ENCODE measurements at regions not wholly inside any gene's neighbourhood (a gene's known extent, or its start where the extent isn't known, plus 50 kb on each side); places are given as distances from the start of the nearest gene placed in this dataset.
A peak's percentile ranks its signal among the peaks of the same experiment; 100 is the strongest.

DNA sequence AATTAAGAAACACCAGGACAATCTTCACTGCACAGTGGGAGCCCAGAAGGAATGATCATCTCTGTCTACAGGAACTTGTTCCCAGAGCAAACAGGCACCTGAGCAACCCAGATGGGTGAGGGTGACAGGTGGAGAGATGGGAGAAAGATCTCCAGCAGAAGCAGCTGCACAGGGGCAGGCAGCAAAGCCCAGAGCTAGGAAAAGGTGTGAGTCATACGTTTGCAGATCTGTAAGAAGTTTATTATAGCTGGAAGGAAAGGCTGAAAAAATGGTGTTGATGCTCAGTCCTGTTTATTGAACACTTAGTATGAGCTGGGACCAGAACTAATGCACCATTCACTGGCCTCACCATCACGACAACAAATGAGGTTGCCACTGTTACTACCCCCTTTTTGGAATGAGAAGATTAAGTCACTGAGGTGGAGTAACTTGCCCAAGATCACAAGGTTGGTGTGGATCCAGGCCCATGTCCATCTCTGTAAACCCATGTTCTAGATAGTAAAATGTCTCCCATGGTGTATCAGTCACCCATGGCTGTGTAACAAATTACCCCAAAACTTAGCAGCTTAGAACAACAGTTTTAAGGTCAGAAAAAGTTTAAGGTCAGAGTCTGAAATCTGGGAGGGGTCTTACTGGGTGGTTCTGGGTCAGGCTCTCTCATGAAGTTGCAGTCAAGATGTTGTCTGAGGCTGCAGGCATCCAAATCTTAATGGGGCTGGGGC is 506.9 kb downstream of the RPS24 start:
- no peaks in the 10 kb centered on the region for H3K27me3 ChIP-seq (ENCODE audit: control insufficient read depth in 1 of 2, insufficient read depth in 2 of 2, low read length in 2 of 2)

DNA sequence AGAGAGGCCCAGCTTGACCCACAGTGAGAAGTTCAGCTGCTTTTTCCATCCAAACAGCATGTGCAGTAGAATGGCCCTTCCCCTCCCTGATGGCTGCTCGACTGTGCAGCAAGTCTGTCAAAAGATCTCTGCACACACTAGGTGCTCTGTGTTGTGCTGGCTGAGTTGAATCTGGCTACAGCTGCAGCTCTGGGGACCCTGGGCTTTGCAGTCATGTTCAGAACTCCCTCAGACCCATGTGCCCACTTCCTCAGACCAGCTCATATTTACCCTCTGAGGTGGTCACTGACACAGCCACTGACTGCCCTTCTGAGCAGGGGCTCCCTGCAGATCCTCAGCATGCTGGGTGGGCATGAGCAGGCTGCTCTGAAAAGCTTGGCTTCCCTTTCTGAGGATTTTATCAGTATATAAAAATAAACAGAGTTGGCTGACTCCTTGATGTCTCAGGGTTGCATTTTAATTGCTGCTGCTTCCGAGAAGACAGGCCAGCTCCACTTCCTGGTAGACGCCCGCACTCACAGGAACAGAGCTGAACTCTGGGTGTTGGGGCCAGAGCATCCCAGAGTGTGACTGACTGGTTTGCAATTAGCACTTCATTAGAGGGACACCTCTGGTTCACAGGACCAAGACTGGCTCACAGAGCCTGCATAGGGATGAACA is 507.9 kb downstream of the RPS24 start:
- Histone ChIP-seq H3K9ac (ENCODE audit: low read depth in 1 of 2, low read length in 2 of 2) (no peak overlapping the region), H3K9me3 (ENCODE audit: control insufficient read depth in 1 of 2, low read length in 2 of 2) (no peaks in the 10 kb centered on the region), H3K27me3 (ENCODE audit: control insufficient read depth in 1 of 2, insufficient read depth in 2 of 2, low read length in 2 of 2) (no peaks in the 10 kb centered on the region), H3K36me3 (ENCODE audit: control insufficient read depth in 1 of 2, insufficient read depth in 2 of 2, low read length in 2 of 2) (no peaks in the 10 kb centered on the region), H3K4me3 (ENCODE audit: low read depth in 1 of 2, low read length in 2 of 2) (no peak overlapping the region), H3K4me1 (ENCODE audit: control insufficient read depth in 1 of 2, insufficient read depth in 2 of 2, low read length in 2 of 2) (peaks cover 15 to 20% of the 10 kb centered on the region in 2 donors), H3K27ac (ENCODE audit: low read depth, low read length) (no peak overlapping the region)

More for the DNA sequence above, 506.9 kb downstream of the RPS24 start:
- Histone ChIP-seq H3K4me3 (ENCODE audit: low read depth in 1 of 2, low read length in 2 of 2) (no peak overlapping the region), H3K36me3 (ENCODE audit: control insufficient read depth in 1 of 2, insufficient read depth in 2 of 2, low read length in 2 of 2) (no peaks in the 10 kb centered on the region), H3K9ac (ENCODE audit: low read depth in 1 of 2, low read length in 2 of 2) (no peak overlapping the region), H3K27ac (ENCODE audit: low read depth, low read length) (no peak overlapping the region), H3K9me3 (ENCODE audit: control insufficient read depth in 1 of 2, low read length in 2 of 2) (no peaks in the 10 kb centered on the region), H3K4me1 (ENCODE audit: control insufficient read depth in 1 of 2, insufficient read depth in 2 of 2, low read length in 2 of 2) (peaks cover 15 to 20% of the 10 kb centered on the region in 2 donors)

DNA sequence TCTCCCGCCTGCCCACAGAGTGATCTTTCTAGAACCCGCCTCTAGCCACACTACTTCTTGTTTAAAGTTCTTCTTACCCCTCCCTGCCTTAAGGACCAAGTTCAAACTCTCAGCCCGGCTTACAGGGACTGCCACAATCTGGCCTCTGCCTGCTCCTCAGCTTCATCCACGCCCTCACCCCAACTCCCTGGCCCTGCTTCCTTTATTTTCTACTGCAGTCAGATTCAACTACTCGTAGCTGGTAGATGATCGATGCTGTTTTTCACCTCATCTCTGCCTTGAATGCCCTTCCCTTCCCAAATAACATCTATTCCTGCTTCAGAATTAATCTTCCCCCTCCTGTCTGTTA is 508.5 kb downstream of the RPS24 start:
- no peaks in the 10 kb centered on the region for H3K27me3 ChIP-seq (ENCODE audit: control insufficient read depth in 1 of 2, insufficient read depth in 2 of 2, low read length in 2 of 2)
- H3K27ac ChIP-seq (ENCODE audit: low read depth, low read length): no peak overlapping the region
- no peak overlapping the region for H3K4me3 ChIP-seq (ENCODE audit: low read depth in 1 of 2, low read length in 2 of 2)
- no peaks in the 10 kb centered on the region for H3K36me3 ChIP-seq (ENCODE audit: control insufficient read depth in 1 of 2, insufficient read depth in 2 of 2, low read length in 2 of 2)
- H3K9me3 ChIP-seq (ENCODE audit: control insufficient read depth in 1 of 2, low read length in 2 of 2): no peaks in the 10 kb centered on the region
- H3K9ac ChIP-seq (ENCODE audit: low read depth in 1 of 2, low read length in 2 of 2): no peak overlapping the region
- peaks cover 15 to 20% of the 10 kb centered on the region in 2 donors for H3K4me1 ChIP-seq (ENCODE audit: control insufficient read depth in 1 of 2, insufficient read depth in 2 of 2, low read length in 2 of 2)

DNA sequence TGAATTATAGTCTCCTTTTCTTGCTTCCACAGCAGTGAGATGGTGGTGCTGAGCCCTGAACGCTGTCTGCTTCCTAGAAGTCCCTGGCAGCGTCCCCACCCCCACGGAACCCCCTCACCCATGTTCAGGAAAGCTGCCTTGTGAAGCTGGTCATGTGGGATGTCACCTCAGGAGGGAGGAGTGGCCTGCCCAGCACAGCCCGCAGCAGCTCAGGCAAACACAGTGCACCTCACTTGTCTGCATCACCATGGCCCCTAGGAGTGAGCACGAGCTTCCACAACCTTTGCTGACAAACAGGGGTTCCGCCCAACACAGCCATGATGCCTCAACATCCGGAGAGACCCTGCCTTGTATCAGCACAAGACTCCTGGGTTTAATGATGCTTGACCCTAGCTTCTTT is 508.9 kb downstream of the RPS24 start:
- Histone ChIP-seq H3K27ac (ENCODE audit: low read depth, low read length) (no peak overlapping the region), H3K9ac (ENCODE audit: low read depth in 1 of 2, low read length in 2 of 2) (no peak overlapping the region), H3K9me3 (ENCODE audit: control insufficient read depth in 1 of 2, low read length in 2 of 2) (no peaks in the 10 kb centered on the region), H3K36me3 (ENCODE audit: control insufficient read depth in 1 of 2, insufficient read depth in 2 of 2, low read length in 2 of 2) (no peaks in the 10 kb centered on the region), H3K4me3 (ENCODE audit: low read depth in 1 of 2, low read length in 2 of 2) (no peak overlapping the region), H3K27me3 (ENCODE audit: control insufficient read depth in 1 of 2, insufficient read depth in 2 of 2, low read length in 2 of 2) (no peaks in the 10 kb centered on the region), H3K4me1 (ENCODE audit: control insufficient read depth in 1 of 2, insufficient read depth in 2 of 2, low read length in 2 of 2) (peaks cover 15 to 20% of the 10 kb centered on the region in 2 donors)

DNA sequence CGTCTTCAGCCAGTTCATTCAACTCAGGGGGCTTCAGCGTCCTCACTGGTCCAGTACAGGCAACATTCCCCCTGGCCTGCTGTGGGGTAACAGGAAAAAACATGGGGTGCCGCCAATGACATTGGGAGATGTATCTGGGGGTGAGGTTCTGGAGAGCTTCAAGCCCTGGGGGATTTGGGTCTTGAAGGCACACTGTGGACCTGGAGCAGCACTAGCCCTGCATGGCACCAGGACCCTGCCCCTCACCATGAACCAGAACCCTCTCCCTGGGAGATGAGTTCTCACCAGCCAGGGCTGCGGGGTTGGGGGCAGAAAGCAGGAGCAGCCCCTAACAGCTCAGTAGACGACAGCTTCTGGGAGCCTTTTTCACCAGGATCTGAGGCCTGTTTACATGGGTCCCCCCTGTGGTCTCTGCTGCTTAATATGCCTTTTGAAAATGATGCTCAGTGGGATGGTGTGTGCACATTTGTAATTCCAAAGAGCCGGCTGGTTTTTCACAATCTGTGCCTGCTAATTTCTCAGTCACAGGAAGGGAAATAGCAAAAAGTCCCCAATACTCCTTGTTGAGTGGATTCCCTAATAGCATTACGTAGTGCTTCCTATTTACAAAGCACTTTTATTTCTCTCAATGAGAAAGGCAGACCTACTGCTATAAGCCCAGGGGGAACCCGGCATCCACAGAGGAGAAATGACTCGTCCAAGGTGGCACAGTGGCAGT is 509.5 kb downstream of the RPS24 start:
- H3K27me3 ChIP-seq (ENCODE audit: control insufficient read depth in 1 of 2, insufficient read depth in 2 of 2, low read length in 2 of 2): no peaks in the 10 kb centered on the region
- H3K9ac ChIP-seq (ENCODE audit: low read depth in 1 of 2, low read length in 2 of 2): no peak overlapping the region
- H3K9me3 ChIP-seq (ENCODE audit: control insufficient read depth in 1 of 2, low read length in 2 of 2): no peaks in the 10 kb centered on the region
- no peak overlapping the region for H3K4me3 ChIP-seq (ENCODE audit: low read depth in 1 of 2, low read length in 2 of 2)
- peaks cover 15 to 20% of the 10 kb centered on the region in 2 donors for H3K4me1 ChIP-seq (ENCODE audit: control insufficient read depth in 1 of 2, insufficient read depth in 2 of 2, low read length in 2 of 2)
- no peaks in the 10 kb centered on the region for H3K36me3 ChIP-seq (ENCODE audit: control insufficient read depth in 1 of 2, insufficient read depth in 2 of 2, low read length in 2 of 2)
- H3K27ac ChIP-seq (ENCODE audit: low read depth, low read length): peak overlapping the region; percentile 45

DNA sequence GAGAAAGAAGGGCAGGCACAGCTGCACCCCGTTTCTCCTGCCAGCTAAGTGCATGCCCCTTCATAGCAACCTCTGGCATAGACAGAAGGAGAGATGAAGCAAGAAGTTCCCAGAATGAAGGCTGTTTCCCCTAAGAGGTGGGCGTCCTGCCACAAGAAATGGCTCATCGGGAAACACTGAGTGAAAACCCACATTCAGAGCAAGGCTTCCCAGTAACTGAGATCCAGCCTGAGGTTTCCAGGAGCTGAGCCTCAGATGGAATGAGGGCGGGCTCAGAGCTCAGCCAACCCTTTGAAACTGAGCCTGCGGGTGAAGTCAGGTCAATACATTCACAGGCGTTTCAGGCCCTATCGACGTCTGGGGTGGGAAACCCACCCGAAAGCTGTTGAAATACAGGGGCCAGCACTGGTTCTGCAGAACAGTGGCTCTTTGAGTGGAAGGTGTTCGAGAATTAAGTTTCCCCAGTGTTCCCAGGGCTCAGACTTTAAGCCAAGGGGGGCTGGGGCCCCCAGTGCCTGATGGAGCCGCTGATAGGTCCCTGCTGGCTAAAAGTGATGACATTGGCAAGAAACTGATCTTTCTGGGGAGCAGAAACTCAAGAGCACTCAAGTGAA is 510.2 kb downstream of the RPS24 start:
- Histone ChIP-seq H3K9me3 (ENCODE audit: control insufficient read depth in 1 of 2, low read length in 2 of 2) (no peaks in the 10 kb centered on the region), H3K36me3 (ENCODE audit: control insufficient read depth in 1 of 2, insufficient read depth in 2 of 2, low read length in 2 of 2) (no peaks in the 10 kb centered on the region), H3K9ac (ENCODE audit: low read depth in 1 of 2, low read length in 2 of 2) (no peak overlapping the region), H3K4me3 (ENCODE audit: low read depth in 1 of 2, low read length in 2 of 2) (no peak overlapping the region), H3K27me3 (ENCODE audit: control insufficient read depth in 1 of 2, insufficient read depth in 2 of 2, low read length in 2 of 2) (no peaks in the 10 kb centered on the region), H3K4me1 (ENCODE audit: control insufficient read depth in 1 of 2, insufficient read depth in 2 of 2, low read length in 2 of 2) (peaks cover 15 to 20% of the 10 kb centered on the region in 2 donors), H3K27ac (ENCODE audit: low read depth, low read length) (peak overlapping the region; percentile 45)

DNA sequence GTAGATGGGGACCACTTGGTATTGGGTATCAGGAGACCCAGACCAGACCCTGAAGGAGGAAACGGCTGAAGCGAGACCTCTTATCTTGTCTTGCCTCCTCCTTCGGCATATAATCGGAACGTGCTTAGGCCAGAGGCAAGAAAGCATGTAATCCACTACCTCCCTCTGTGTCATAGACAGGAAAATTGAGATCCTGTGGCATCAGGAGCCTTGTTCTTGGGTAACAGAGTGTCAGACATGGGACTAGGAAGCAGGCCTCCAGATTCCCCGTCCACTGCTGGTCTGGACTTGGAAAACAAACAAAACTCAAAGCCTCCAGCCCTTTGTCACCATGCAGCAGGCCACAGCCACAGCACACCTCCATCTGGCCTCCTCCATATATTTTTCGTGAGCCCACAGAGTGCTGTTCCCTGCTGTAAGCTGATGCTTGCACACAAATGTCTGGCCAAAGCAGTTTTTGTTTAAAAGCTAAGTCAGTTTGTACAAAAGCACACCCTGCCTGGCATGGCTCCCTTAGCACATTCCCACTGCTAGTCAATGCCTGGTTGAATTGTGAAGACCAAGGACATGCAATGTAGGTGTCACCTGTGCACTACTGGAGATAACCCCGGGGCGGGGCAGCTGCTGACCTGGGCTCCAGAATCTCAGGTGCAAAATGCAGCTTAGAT is 510.9 kb downstream of the RPS24 start:
- H3K27me3 ChIP-seq (ENCODE audit: control insufficient read depth in 1 of 2, insufficient read depth in 2 of 2, low read length in 2 of 2): no peaks in the 10 kb centered on the region
- no peak overlapping the region for H3K4me3 ChIP-seq (ENCODE audit: low read depth in 1 of 2, low read length in 2 of 2)
- H3K27ac ChIP-seq (ENCODE audit: low read depth, low read length): no peak overlapping the region
- peaks cover 15 to 20% of the 10 kb centered on the region in 2 donors for H3K4me1 ChIP-seq (ENCODE audit: control insufficient read depth in 1 of 2, insufficient read depth in 2 of 2, low read length in 2 of 2)
- no peaks in the 10 kb centered on the region for H3K36me3 ChIP-seq (ENCODE audit: control insufficient read depth in 1 of 2, insufficient read depth in 2 of 2, low read length in 2 of 2)
- H3K9me3 ChIP-seq (ENCODE audit: control insufficient read depth in 1 of 2, low read length in 2 of 2): no peaks in the 10 kb centered on the region
- no peak overlapping the region for H3K9ac ChIP-seq (ENCODE audit: low read depth in 1 of 2, low read length in 2 of 2)

DNA sequence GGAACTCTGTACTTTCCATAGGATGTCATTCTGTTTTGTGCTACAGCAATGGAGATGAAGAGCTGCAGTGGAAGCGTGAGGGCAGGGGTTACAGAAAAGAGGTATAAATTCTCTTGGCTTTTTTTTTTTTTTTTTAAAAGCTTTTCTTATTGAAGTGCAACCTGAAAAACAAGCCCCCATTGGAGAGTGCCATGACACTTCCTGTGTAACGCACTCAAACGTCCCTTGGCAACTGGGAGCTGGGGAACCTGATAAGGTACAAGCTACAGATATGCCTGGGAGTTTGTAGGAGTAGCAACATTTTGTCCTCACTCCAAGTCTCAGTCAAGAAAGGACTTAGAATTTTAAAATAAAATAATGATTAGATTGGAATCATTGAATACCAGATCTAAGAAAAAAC is 512.1 kb downstream of the RPS24 start:
- no peak overlapping the region for H3K4me3 ChIP-seq (ENCODE audit: low read depth in 1 of 2, low read length in 2 of 2)
- no peak overlapping the region for H3K9ac ChIP-seq (ENCODE audit: low read depth in 1 of 2, low read length in 2 of 2)
- H3K4me1 ChIP-seq (ENCODE audit: control insufficient read depth in 1 of 2, insufficient read depth in 2 of 2, low read length in 2 of 2): peaks cover 20 to 22% of the 10 kb centered on the region in 2 donors
- H3K9me3 ChIP-seq (ENCODE audit: control insufficient read depth in 1 of 2, low read length in 2 of 2): no peaks in the 10 kb centered on the region
- H3K36me3 ChIP-seq (ENCODE audit: control insufficient read depth in 1 of 2, insufficient read depth in 2 of 2, low read length in 2 of 2): no peaks in the 10 kb centered on the region
- H3K27ac ChIP-seq (ENCODE audit: low read depth, low read length): no peak overlapping the region
- H3K27me3 ChIP-seq (ENCODE audit: control insufficient read depth in 1 of 2, insufficient read depth in 2 of 2, low read length in 2 of 2): no peaks in the 10 kb centered on the region

DNA sequence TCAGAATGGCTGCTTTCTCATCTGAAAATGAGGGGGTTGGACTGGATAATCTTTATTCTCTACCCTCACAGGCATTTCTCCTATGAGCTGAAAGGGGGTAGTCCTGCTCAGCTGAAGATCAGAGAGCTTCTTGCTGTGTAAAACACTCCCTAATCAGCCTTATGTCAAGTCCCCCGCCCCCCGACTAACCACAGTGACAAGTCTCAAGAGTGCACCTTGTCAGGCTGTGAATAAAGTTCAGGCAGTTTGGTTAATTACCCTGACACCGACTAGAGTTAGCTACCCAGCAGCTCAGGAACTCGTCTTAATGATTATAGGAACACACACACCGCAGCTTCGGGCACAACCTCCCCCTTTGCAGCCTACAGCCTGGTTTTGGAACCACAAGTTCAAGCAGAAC is 513.7 kb downstream of the RPS24 start:
- Histone ChIP-seq H3K27me3 (ENCODE audit: control insufficient read depth in 1 of 2, insufficient read depth in 2 of 2, low read length in 2 of 2) (no peaks in the 10 kb centered on the region), H3K36me3 (ENCODE audit: control insufficient read depth in 1 of 2, insufficient read depth in 2 of 2, low read length in 2 of 2) (no peaks in the 10 kb centered on the region), H3K27ac (ENCODE audit: low read depth, low read length) (no peak overlapping the region), H3K9me3 (ENCODE audit: control insufficient read depth in 1 of 2, low read length in 2 of 2) (no peaks in the 10 kb centered on the region), H3K9ac (ENCODE audit: low read depth in 1 of 2, low read length in 2 of 2) (no peak overlapping the region), H3K4me1 (ENCODE audit: control insufficient read depth in 1 of 2, insufficient read depth in 2 of 2, low read length in 2 of 2) (peaks cover 19 to 25% of the 10 kb centered on the region in 2 donors), H3K4me3 (ENCODE audit: low read depth in 1 of 2, low read length in 2 of 2) (no peak overlapping the region)
